ENCODE measurements at regions not wholly inside any gene's neighbourhood (a gene's known extent, or its start where the extent isn't known, plus 50 kb on each side); places are given as distances from the start of the nearest gene placed in this dataset.
"Not testable (repeated sequence)": the region's sequence is repeated elsewhere in the genome, so short reads cannot be mapped to it uniquely, and the experiment has no call there.

DNA sequence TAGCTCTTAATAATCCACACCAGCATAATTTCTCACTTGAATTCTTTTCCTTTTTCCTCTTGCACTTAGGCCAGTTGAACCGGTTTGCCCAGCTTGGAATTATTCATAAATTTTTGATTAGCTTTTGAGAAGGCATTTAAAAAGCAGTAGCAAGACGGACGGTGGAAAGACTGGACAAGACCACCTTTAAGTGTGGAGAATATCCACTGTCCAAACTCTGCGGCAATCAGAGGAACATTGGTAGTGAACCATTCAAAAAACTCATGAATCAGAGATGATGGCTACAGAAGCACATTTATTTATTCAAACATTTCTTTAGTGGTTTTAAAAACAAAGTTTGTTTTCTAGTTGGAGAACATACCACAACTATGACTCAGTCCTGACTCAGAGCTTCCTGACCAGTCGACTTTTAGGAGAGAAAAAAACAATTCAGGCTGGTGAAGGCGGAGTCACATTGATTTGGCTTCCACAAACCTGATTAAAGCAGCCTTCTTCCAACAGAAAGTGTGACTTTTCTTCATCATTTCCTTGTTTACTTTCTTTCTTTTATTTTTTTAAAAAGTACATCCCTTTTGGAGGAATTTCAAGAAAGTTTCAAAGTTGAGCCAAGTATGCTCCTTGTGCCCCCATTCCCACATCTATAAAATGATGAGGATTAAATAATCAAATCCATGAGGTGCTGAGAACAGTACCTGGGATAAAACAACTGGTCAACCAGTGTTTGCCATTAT, 128.8 kb downstream of the ADSS2 start:
- no peak for DNase-seq (ENCODE audit: low read depth)

DNA sequence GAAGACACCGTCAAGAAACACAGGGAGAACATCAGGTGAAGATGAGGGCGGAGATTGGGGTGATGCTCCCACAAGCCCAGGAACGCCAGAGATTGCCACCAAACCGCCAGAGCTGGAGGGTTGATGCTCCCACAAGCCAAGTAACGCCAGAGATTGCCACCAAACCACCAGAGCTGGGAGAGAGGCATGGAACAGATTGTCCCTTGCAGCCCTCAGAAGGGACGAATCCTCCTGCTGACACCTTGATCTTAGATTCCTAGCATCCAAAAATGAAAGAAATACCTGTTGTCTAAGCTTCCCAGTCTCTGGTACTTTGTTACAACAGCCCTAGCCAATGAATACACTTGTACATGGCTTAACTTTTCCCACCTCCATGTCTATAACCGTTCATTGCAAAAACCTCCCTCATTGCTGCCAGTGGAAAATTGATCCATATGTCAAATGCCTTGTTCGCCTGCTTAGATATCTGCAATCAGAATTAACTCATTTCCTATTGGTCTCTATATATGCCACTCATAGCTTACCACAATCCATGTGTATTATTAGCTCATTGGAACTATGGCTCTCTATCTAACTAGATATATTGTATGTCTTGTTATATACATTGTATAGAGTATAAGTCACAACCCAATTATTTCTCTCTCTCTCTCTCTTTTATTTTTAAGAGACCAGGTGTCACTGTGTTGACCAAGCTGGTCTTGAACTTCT, 127.4 kb downstream of the ADSS2 start:
- no peak for DNase-seq (ENCODE audit: low read depth)

DNA sequence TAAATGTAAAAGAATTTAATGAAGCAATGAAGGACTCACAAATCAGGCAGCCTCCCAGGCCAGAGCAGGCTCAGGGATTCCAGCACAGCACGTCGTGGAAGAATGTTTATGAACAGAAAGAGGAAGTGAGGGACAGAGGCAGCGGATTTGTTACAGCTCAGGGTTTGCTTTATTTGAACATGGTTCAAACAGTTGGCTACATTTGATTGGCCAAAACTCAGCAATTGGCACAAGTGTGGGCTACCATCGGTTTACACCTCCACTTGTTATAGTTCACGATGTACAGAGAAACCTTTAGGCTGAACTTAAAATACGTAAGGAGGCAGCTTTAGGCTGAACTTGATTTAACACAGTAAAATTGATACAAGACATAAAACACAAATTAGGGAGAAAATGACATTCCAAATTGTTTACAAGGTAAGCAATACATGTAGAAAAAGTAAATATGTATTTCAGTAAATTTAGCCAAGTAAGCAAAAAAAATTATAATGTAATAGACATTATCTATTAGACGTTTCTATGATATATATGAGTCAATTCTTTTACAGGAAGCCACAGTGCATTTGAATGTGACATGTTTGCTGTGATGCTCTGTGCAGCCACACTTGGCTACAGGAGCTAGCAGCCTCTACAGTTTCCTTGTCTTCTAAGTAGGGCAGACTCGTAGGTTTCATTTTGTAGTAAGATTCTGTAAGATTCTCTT, 126.5 kb downstream of the ADSS2 start:
- no peak for DNase-seq (ENCODE audit: low read depth)

DNA sequence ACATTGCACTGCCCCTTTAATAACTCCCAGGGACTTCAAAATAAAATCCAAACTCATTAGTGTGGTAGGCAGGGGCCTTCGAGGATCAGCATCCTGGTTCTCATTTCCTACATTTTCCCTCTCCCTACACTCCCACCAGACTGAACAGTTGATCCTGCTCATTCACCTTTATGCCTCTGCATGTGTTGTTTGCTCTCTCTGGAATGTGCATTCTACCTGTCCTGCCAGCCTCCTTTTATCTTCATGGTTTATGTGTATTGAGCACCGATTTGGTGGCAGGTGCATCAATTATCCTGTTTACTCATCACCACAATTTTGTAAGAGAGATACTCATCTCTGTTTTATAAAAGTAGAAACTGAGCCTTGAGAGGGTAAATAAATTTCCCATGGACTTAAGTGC, 125.0 kb downstream of the ADSS2 start:
- no peak for DNase-seq (ENCODE audit: low read depth)

DNA sequence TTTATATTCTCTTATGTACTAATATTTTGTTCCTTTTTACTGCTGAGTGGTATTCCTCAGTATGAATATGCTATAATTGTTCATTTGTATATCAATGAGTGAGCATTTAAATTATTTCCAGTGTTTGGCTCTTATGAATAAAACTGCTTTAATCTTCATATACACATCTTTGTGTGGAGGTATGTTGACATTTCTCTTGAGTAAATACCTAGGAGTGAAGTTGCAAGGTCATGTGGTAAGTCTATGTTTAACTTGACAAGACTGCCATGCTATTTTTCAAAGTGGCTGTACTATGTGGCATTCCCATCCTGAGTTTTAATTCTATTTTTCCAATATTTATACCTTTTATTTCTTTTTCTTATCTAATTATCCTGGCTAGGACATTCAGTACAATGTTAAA, 124.2 kb downstream of the ADSS2 start:
- no peak for DNase-seq (ENCODE audit: low read depth)

DNA sequence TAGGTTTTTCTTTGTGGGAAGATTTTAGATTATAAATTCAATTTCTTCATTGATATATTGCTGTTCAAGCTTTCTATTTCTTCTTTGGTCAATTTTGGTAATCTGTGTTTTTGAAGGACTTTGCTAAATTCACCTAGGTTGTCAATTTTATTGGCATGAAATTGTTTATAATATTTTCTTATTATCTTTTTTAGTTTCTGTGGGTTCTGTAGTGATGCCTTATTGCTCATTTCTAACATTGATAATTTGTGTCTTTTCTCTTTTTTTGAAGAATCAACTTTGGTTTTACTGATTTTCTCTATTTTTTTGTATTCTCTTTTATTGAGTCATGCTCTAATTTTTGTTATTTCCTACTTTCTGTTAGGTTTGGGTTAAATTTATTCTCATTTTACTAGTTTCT, 123.2 kb downstream of the ADSS2 start:
- DNase-seq (ENCODE audit: low read depth) = no peak

DNA sequence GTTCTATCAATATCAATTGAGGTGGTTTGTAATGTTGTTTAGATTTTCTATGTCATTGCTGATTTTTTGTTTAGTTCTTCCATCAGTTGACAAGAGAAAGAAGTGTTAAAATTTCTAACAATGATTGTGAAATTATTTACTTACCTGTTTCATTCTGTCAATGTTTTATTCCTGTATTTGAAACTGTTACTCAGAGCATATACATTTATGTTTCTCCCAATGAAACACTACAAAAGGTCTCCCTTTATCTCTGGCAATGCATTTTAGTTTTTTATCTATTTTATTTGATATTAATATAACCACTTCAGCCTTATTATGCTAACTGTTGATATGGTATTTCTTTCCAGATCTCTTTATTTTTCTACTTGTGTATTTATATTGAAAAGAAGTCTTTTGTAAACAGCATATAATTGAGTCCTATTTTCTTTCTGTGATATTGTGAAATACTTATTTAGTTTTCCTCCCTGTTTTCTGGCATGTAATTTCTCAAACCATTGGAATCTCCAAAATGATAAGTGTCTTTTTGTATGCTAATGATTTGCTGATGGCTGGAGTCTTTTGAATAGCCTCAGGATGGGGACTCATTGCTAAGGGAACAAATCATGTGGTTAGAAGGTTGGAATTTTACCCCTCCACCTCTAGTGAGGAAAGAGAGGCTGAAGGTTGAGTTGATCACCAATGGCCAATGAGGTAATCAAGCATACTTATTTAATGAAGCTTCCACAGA, 122.0 kb downstream of the ADSS2 start:
- DNase-seq (ENCODE audit: low read depth) = no peak

DNA sequence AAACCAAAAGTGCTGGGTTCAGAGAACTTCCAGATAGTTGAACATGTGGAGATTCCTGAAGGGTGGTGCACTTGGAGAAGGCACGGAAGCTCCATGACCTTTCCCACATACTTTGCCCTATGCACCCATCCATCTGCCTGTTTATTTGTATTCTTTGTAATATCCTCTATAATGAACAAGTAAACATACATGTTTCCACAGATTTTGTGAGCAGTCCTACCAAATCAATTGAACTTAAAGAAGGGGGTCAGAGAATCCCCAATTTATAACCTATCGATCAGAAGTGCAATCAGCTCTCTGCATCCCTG, 121.4 kb downstream of the ADSS2 start:
- no peak for DNase-seq (ENCODE audit: low read depth)

DNA sequence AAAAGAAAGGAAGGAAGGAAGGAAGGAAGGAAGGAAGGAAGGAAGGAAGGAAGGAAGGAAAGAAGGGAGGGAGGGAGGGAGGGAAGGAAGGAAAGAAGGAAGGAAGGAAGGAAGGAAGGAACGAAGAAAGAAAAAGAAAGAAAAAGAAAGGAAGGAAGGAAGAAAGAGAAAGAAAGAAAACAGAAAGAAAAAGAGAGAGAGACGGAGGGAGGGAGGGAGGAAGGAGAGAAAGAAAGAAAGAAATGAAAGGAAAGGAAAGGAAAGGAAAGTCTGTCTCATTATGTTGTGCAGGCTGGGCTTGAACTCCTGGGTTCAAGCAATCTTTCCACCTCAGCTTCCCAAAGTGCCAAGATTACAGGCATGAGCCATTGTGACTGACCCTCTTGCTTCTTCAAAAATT, 118.9 kb downstream of the ADSS2 start:
- DNase-seq (ENCODE audit: low read depth) = not testable (repeated sequence)

DNA sequence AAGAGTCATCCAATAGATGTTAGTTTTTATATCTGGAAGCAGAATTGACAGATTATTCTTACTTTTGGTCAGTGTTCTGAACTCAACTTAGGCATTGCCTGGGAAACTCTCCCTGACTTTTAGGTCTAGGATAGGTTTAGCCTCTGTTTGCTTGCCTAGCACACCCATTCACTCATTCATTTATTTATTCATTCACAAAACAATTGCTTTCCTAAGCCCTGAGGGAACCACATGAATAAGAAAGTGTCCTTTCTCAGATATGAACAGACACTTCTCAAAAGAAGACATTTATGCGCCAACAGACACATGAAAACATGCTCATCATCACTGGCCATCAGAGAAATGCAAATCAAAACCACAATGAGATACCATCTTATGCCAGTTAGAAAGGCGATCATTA, 117.4 kb downstream of the ADSS2 start:
- not testable (repeated sequence) for DNase-seq (ENCODE audit: low read depth)

DNA sequence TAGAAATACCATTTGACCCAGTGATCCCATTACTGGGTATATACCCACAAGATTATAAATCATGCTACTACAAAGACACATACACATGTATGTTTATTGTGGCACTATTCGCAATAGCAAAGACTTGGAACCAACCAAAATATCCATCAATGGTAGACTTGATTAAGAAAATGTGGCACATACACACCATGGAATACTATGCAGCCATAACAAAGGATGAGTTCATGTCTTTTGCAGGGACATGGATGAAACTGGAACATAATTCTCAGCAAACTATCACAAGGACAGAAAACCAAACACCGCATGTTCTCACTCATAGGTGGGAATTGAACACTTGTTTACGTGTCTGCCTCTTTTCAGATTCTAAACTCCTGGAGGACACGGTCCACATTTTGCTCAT, 116.9 kb downstream of the ADSS2 start:
- not testable (repeated sequence) for DNase-seq (ENCODE audit: low read depth)

DNA sequence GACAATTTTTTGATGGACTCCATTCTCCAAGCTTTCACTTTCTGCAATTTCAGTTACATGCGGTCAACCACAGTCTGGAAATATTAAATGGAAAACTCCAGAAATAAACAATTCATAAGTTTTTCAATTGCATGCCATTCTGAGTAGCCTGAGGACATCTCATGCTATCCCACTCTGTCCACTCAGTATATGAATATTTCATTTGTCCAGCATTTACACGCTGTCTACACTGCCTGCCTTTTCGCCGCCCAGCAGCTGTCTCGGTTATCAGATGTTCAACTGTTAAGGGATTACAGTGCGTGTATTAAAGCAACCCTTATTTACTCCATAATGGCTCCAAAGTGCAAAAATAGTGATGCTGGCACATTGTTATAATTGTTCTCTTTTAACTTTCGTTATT, 116.3 kb downstream of the ADSS2 start:
- DNase-seq (ENCODE audit: low read depth) = no peak

DNA sequence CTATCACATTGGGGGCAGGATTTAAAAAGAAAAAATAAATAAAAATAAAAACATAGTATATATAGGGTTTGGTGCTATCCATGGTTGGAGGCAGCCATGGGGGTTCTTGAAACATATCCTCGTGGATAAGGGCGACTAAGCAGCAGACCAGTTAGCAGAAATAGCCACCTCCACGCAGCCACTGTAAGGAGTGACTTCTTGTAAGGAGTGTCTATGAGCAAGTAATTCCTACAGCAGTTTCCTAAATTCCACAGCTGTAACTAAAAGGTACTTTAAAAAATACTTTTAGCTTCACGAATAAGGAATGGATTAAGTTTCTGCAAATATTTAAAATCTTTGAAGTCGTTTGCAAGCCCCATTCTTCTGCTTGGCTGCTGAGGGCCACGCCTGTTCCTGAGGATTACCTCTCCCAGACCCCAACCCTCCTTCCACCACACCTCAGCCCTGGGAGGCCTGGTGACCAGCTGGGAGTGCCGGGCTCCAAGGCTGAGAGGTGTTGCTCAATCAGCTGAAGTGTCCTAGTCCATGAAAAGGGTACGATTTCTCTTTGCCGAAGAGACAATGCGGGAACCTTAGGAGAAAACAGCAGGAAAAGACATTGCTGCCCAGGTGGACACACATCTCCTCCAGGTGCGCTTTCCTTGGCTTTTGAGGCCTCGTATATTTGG, 115.3 kb downstream of the ADSS2 start:
- no peak for DNase-seq (ENCODE audit: low read depth)

DNA sequence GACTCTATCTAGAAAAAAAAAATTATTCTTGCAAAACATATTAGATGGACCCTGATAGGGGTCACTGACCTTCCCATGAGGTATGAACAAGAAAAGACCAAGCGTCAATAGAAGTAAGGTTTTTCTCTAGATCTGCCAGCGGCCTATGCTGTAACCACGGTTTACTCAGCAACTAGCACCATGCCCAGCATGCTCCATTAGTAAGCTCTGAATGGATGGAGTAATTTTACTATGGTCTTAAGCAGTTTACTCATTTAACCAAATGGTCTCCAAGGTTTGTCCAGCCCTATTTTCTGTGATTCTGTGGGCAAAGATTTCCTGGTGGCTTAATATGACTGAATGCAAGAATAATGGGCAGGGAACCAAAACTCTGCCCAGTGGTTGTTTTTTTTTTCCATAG, 113.9 kb downstream of the ADSS2 start:
- no peak for DNase-seq (ENCODE audit: low read depth)

DNA sequence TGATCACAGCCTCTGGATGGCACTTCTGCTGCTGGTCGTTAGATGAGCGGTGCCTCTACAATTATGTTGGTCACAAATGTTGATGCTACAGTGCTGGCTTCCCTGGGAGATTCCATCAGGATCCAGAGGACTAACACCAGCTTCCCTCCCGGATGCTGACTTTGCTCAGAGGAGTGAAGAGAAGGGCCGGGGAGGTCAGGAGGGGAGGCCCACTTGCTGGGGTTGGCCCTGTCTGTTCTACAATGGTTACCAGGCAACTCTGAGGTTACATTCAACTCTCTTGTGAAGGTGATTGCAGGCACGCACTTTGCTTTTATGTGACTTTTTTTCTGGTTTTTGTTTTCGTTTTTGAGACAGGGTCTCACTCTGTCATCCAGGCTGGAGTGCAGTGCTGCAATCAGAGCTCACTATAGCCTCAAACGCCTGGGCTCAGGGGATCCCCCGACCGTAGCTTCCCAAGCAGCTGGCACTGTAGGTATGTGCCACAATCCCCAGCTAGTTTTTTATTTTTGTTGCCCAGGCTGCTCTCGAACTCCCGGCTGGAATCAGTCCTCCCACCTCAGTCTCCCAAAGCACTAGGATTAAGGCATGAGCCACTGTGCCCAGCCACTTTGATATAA, 112.5 kb downstream of the ADSS2 start:
- DNase-seq (ENCODE audit: low read depth) = no peak

DNA sequence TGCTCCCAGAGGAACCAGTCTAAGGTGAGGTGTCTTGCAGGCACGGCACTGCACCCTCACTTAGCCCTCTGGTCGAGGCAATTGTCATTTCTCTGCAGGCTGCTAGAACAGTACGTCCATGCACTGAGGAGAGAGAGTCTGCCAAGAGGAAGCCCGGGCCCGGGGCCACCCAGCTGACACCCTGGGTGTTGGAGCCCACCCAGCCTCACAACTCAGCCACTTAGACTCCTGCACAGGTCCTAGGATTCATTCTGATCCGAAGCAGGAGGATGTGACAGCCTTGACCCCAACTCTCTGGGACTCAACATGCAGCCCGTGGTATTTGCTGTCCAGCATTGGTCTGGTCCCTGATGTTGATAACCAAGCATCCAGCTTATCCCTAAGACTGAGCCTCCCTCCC, 111.9 kb downstream of the ADSS2 start:
- DNase-seq (ENCODE audit: low read depth) = no peak

DNA sequence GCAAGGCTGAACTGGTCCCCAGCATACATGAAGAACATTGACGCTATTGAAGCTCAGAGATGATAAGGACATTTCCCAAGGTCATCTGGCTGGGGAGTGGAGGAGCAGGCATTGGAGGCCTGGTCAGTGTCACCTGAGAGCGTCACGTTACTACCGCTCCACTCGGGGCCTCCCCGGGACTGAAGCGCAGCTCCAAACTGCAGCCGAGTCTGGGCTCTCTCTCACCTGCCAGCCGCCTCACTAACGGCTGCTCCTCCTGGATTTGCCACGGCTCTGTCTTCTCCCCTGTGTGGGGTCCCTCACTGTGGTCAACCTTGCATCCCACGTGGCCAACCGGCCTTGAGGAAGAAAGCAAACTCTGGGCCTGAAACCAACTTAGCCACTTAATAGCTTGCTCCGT, 111.3 kb downstream of the ADSS2 start:
- no peak for DNase-seq (ENCODE audit: low read depth)

DNA sequence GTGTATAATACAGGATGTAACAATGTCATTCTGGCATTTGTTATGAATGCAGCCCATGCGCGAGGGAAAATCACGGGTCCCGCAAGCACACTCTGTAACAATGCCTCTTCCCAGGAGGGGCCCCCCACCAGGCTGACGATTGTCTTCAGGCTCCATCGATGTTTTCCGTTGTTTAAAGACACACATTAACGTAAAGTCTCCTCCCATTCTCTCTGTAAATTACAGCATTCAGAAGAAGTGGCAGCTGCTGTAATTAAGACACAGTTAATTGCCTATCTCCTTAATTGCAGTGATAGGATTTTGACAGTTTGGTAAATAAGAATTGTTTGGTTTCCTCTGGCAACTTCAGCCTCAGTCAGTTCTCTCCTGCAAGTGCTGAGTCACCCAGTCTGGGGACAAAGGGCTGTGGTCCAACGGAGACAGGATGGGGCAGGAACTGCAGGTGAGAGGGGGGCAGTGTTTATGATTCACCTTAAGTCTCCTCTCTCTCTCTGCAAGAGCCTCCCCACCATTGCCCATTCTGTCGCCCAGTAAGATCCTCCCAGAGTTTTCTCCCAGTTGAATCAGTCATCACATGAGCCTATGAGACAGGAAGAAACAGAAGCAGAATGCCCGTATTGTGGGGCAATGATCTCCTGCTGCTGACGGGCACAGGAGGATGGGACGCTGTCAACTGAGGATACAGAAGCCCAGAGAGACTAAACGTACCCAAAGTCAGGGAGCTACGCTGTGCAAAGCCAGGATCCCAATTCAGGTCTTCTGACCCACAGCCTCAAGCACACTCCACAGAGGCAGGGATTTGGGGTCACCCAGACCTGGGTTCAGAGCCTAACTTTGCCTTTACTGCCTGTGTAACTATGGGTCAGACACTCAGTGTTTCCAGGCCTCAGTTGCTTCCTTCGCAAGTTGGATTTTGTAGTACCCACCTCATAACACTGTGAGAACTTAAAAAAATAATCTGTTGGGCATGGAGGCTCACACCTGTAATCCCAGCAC, 110.0 kb downstream of the ADSS2 start:
- DNase-seq (ENCODE audit: low read depth) = no peak

DNA sequence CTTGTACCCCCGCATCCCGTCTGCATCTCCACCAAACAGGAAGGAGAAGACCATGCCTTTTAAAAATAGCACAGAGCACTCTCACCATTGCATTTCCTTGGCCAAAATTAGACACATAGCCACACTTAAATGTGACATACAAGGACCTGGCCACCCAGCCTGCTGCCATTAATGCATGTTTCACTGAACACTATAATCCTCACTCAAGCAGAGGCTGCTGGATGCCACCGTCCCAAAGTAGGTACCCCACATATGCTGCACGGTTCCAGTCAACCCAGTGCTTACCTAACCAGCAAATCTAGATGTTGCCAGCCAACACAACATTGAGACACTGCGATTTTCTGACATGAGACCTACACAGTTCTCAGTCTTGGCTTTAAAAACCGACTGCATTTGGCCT, 107.7 kb downstream of the ADSS2 start:
- DNase-seq (ENCODE audit: low read depth) = no peak

DNA sequence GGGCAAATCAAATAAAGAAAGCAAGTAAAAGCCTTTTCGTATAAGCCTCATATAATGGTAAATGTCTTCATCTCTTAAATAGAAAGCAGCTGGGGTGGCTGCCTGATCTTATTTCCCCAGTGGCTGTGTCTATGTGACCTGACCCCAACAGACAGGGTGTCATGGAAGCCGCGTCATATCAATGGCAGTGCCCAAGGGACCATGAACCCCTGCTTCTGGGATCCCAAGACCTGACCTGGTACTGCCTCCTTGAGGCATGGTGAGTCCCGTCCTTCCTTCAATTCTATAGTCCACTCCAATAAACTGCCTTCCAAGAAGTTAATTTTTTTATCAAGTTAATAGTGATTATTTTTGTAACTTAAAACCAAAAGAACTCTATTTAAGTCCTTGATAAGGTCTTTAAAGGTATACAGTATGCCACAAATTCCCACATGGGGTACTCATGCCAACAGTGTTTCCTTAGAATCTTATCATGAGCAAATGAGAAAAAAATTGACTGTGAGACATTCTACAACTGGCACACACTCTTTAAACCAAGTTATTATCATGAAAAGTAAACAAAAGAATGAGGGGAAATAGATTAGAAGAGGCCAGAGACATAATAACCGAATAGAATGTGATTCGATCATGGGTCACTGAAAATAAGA, 104.6 kb downstream of the ADSS2 start:
- DNase-seq (ENCODE audit: low read depth) = no peak

Data from stimulated activated CD8-positive, alpha-beta memory T cell treated with anti-CD3 and anti-CD28 coated beads, Interleukin-15, amount 100 ng/mL, for 1 hour (primary cell).